ENCODE measurements at regions not wholly inside any gene's neighbourhood (a gene's known extent, or its start where the extent isn't known, plus 50 kb on each side); places are given as distances from the start of the nearest gene placed in this dataset.
A peak's percentile ranks its signal among the peaks of the same experiment; 100 is the strongest.

- no peak for DNase-seq
These were observed 59.3 kb downstream of the DDIT4L start for GRCh38 chr4:100130964-100131363.

- DNase-seq: no peak
These were observed 59.8 kb downstream of the DDIT4L start for GRCh38 chr4:100130491-100130890.

GRCh38 chr4:100129774-100130173, 60.5 kb downstream of the DDIT4L start:
- DNase-seq: no peak

- no peak for DNase-seq
These were observed 61.9 kb downstream of the DDIT4L start for GRCh38 chr4:100128338-100128737.

GRCh38 chr4:100124715-100125114, 65.6 kb downstream of the DDIT4L start:
- no peak for DNase-seq

GRCh38 chr4:100118181-100118580, 72.1 kb downstream of the DDIT4L start:
- DNase-seq: no peak

GRCh38 chr4:100117750-100118149, 72.5 kb downstream of the DDIT4L start:
- DNase-seq: no peak

- DNase-seq: no peak
These were observed 75.4 kb downstream of the DDIT4L start for GRCh38 chr4:100114909-100115308.

- DNase-seq: no peak
These were observed 76.5 kb downstream of the DDIT4L start for GRCh38 chr4:100113732-100114131.

GRCh38 chr4:100113096-100113495, 77.2 kb downstream of the DDIT4L start:
- no peak for DNase-seq

GRCh38 chr4:100109921-100110320, 80.3 kb downstream of the DDIT4L start:
- DNase-seq: no peak

GRCh38 chr4:100108869-100109268, 81.4 kb downstream of the DDIT4L start:
- DNase-seq: no peak

GRCh38 chr4:100106982-100107381, 83.3 kb downstream of the DDIT4L start:
- no peak for DNase-seq

GRCh38 chr4:100103671-100104070, 86.6 kb downstream of the DDIT4L start:
- DNase-seq: no peak

- DNase-seq: no peak
These were observed 89.3 kb downstream of the DDIT4L start for GRCh38 chr4:100100985-100101384.

- no peak for DNase-seq
These were observed 90.5 kb downstream of the DDIT4L start for GRCh38 chr4:100099746-100100145.

- no peak for DNase-seq
These were observed 91.6 kb downstream of the DDIT4L start for GRCh38 chr4:100098681-100099080.

- DNase-seq: no peak
These were observed 92.2 kb downstream of the DDIT4L start for GRCh38 chr4:100098011-100098545.

- DNase-seq: peak; percentile 11
These were observed 94.3 kb downstream of the DDIT4L start for GRCh38 chr4:100095729-100096595.

- DNase-seq: peak; percentile 76
These were observed 97.0 kb downstream of the DDIT4L start for GRCh38 chr4:100093091-100093866.

- DNase-seq: no peak
These were observed 102.5 kb downstream of the DDIT4L start for GRCh38 chr4:100087743-100088142.

- DNase-seq: no peak
These were observed 103.4 kb downstream of the DDIT4L start for GRCh38 chr4:100086766-100087431.

- no peak for DNase-seq
These were observed 105.4 kb downstream of the DDIT4L start for GRCh38 chr4:100084892-100085291.

Data from NCI-H1694 (cell line).